RWPE2 (cell line): ENCODE measurements at regions not wholly inside any gene's neighbourhood (a gene's known extent, or its start where the extent isn't known, plus 50 kb on each side); places are given as distances from the start of the nearest gene placed in this dataset.

ENCODE experiments used
- ATAC-seq: fragments of 200-7000 bp; cut with Tn5 transposase; 3 replicates; pipeline ENCODE4 v1.9.1; 2021; ENCODE audit warnings: low read depth
- DNase-seq: peaks from one replicate; pipeline ENCODE4 v3.0.0-alpha.2; 2020; ENCODE audit warnings: low spot score
- H3K27ac ChIP-seq: fragments of 450-650 bp; 2 replicates; pipeline ENCODE4 v1.5.1; 2017; ENCODE audit warnings: mild to moderate bottlenecking; ENCODE audit not compliant: poor library complexity, severe bottlenecking
- H3K27me3 ChIP-seq: fragments of 250-450 bp; sonication (Bioruptor Pico); 2 replicates; pipeline ENCODE4 v1.5.1; 2021; ENCODE audit warnings: mild to moderate bottlenecking, moderate library complexity; ENCODE audit not compliant: insufficient read depth, poor library complexity, severe bottlenecking
- H3K36me3 ChIP-seq: fragments of 250-450 bp; sonication (Bioruptor Pico); 2 replicates; pipeline ENCODE4 v1.5.1; 2020; ENCODE audit warnings: low read depth, mild to moderate bottlenecking, moderate library complexity
- H3K4me1 ChIP-seq: fragments of 250-450 bp; sonication (Bioruptor Pico); 2 replicates; pipeline ENCODE4 v1.5.1; 2021; ENCODE audit warnings: mild to moderate bottlenecking, moderate library complexity; ENCODE audit not compliant: insufficient read depth, poor library complexity, severe bottlenecking
- H3K4me3 ChIP-seq: fragments of 250-450 bp; sonication (Bioruptor Pico); 2 replicates; pipeline ENCODE4 v1.5.1; 2021; ENCODE audit warnings: mild to moderate bottlenecking, moderate library complexity; ENCODE audit not compliant: severe bottlenecking
- H3K9me3 ChIP-seq: fragments of 250-450 bp; sonication (Bioruptor Pico); 2 replicates; pipeline ENCODE4 v1.5.1; 2021; ENCODE audit warnings: mild to moderate bottlenecking, moderate library complexity; ENCODE audit not compliant: severe bottlenecking
- CTCF ChIP-seq: fragments of 450-650 bp; IDR thresholded peaks from one replicate; pipeline ENCODE4 v1.5.1; 2017; ENCODE audit warnings: mild to moderate bottlenecking, moderate library complexity; ENCODE audit not compliant: poor library complexity, severe bottlenecking

GRCh38 chr1:226497991-226498639 is 50.4 kb upstream of the STUM start:
- Histone ChIP-seq H3K36me3 (no peaks in the 10 kb centered on the region), H3K4me1 (no peaks in the 10 kb centered on the region), H3K4me3 (no peak overlapping the region), H3K27me3 (no peaks in the 10 kb centered on the region), H3K9me3 (no peaks in the 10 kb centered on the region), H3K27ac (no peak overlapping the region)
- TF ChIP-seq CTCF, result no peak
- ATAC-seq, result no peak
- DNase-seq, result no peak

GRCh38 chr1:226498640-226499008 is 49.9 kb upstream of the STUM start:
- ATAC-seq, result no peak
- no peaks in the 10 kb centered on the region for H3K9me3 ChIP-seq
- H3K36me3 ChIP-seq, result no peaks in the 10 kb centered on the region
- no peak for TF ChIP-seq CTCF
- no peaks in the 10 kb centered on the region for H3K27me3 ChIP-seq
- H3K27ac ChIP-seq, result no peak overlapping the region
- no peak for DNase-seq
- H3K4me1 ChIP-seq, result no peaks in the 10 kb centered on the region
- H3K4me3 ChIP-seq, result no peak overlapping the region
